Neural cell (in vitro differentiated cells): ENCODE measurements at regions not wholly inside any gene's neighbourhood (a gene's known extent, or its start where the extent isn't known, plus 50 kb on each side); places are given as distances from the start of the nearest gene placed in this dataset.

Experiments
- H2AFZ ChIP-seq: fragments of 200-600, 300-800 bp; sonication (generic), shearing (Covaris generic); 2 replicates; pipeline ENCODE4 v1.6.0; 2014; ENCODE audit warnings: low read depth, mild to moderate bottlenecking, antibody characterized with exemption, low read length, moderate library complexity
- H3F3A ChIP-seq: fragments of 200-600 bp; shearing (Covaris generic); 2 replicates; pipeline ENCODE4 v1.6.1; 2016; ENCODE audit warnings: mild to moderate bottlenecking, moderate library complexity, mixed read lengths, antibody characterized with exemption, low read length; ENCODE audit not compliant: insufficient read depth, poor library complexity, severe bottlenecking
- H3K27ac ChIP-seq: fragments of 200-600, 300-800 bp; sonication (generic), shearing (Covaris generic); 2 replicates; pipeline ENCODE4 v1.5.1; 2014; ENCODE audit warnings: mild to moderate bottlenecking, low read length, moderate library complexity
- H3K27me3 ChIP-seq: fragments of 300-800, 200-600 bp; sonication (generic), shearing (Covaris generic); 2 replicates; pipeline ENCODE4 v1.6.0; 2014; ENCODE audit warnings: mild to moderate bottlenecking, low read depth, low read length, moderate library complexity; ENCODE audit not compliant: insufficient read depth
- H3K36me3 ChIP-seq: fragments of 300-800, 200-600 bp; sonication (generic), shearing (Covaris generic); 2 replicates; pipeline ENCODE4 v1.5.1; 2014; ENCODE audit warnings: mild to moderate bottlenecking, antibody characterized with exemption, low read length, moderate library complexity; ENCODE audit not compliant: insufficient read depth
- H3K4me2 ChIP-seq: fragments of 300-800, 200-600 bp; sonication (generic), shearing (Covaris generic); 2 replicates; pipeline ENCODE4 v1.6.0; 2014; ENCODE audit warnings: mild to moderate bottlenecking, low read length
- H3K4me3 ChIP-seq: fragments of 300-800, 200-600 bp; sonication (generic), shearing (Covaris generic); 2 replicates; pipeline ENCODE4 v1.5.1; 2014; ENCODE audit warnings: mild to moderate bottlenecking, low read length, moderate library complexity
- H3K79me2 ChIP-seq: fragments of 200-600 bp; shearing (Covaris generic); replicated peaks from 2 replicates; pipeline ENCODE4 v1.6.0; 2014; ENCODE audit warnings: mild to moderate bottlenecking, low read length, moderate library complexity; ENCODE audit not compliant: insufficient read depth
- H3K9ac ChIP-seq: fragments of 300-800, 200-600 bp; sonication (generic), shearing (Covaris generic); 2 replicates; pipeline ENCODE4 v1.6.1; 2016; ENCODE audit warnings: mild to moderate bottlenecking, low read length, mixed read lengths
- H3K9me2 ChIP-seq: fragments of 200-600 bp; shearing (Covaris generic); 2 replicates; pipeline ENCODE4 v1.6.1; 2016; ENCODE audit warnings: mild to moderate bottlenecking, low read length, mixed read lengths; ENCODE audit not compliant: insufficient read depth
- H3K9me3 ChIP-seq: fragments of 200-600, 300-800 bp; sonication (generic), shearing (Covaris generic); 2 replicates; pipeline ENCODE4 v1.6.1; 2016; ENCODE audit warnings: mild to moderate bottlenecking, mixed run types, low read length, moderate library complexity, mixed read lengths
- H4K20me1 ChIP-seq: fragments of 200-600 bp; shearing (Covaris generic); 2 replicates; pipeline ENCODE4 v1.6.1; 2016; ENCODE audit warnings: mild to moderate bottlenecking, mixed run types; ENCODE audit not compliant: insufficient read depth
- EP300 ChIP-seq: fragments of 450-650 bp; conservative IDR thresholded peaks from 2 replicates; pipeline ENCODE4 v1.6.1; 2014; ENCODE audit warnings: antibody characterized with exemption, mild to moderate bottlenecking, moderate library complexity; ENCODE audit not compliant: poor library complexity, severe bottlenecking
- EZH2 ChIP-seq: fragments of 200-600, 300-800 bp; shearing (Covaris generic), sonication (generic); IDR thresholded peaks from 2 replicates; pipeline ENCODE4 v1.6.1; 2014; ENCODE audit warnings: antibody characterized with exemption, low read length, borderline replicate concordance, mild to moderate bottlenecking; ENCODE audit not compliant: insufficient read depth, poor library complexity, severe bottlenecking
- MXI1 ChIP-seq: fragments of 450-650 bp; conservative IDR thresholded peaks from 2 replicates; pipeline ENCODE4 v1.6.1; 2014; ENCODE audit warnings: antibody characterized with exemption, mild to moderate bottlenecking; ENCODE audit not compliant: poor library complexity, severe bottlenecking
- POLR2AphosphoS5 ChIP-seq: IDR thresholded peaks from 2 replicates; pipeline ENCODE4 v1.6.1; 2012
- RAD21 ChIP-seq: fragments of 450-650 bp; conservative IDR thresholded peaks from 2 replicates; pipeline ENCODE4 v1.6.1; 2014; ENCODE audit warnings: antibody characterized with exemption, mild to moderate bottlenecking, moderate library complexity
- SMC3 ChIP-seq: fragments of 450-650 bp; conservative IDR thresholded peaks from 2 replicates; pipeline ENCODE4 v1.6.1; 2014; ENCODE audit warnings: antibody characterized with exemption, mild to moderate bottlenecking, moderate library complexity; ENCODE audit not compliant: poor library complexity
- TAF1 ChIP-seq: IDR thresholded peaks from 2 replicates; pipeline ENCODE4 v1.6.1; 2012; ENCODE audit warnings: low read depth
- TF ChIP-seq, protein P1 (sequence below): IDR thresholded peaks from 2 replicates; pipeline ENCODE4 v1.6.1; 2012; ENCODE audit warnings: borderline replicate concordance
- TF ChIP-seq, protein P2 (sequence below): fragments of 450-650 bp; IDR thresholded peaks from 2 replicates; pipeline ENCODE4 v1.5.1; 2014; ENCODE audit warnings: antibody characterized with exemption, mild to moderate bottlenecking, moderate library complexity; ENCODE audit not compliant: poor library complexity, severe bottlenecking

DNA sequence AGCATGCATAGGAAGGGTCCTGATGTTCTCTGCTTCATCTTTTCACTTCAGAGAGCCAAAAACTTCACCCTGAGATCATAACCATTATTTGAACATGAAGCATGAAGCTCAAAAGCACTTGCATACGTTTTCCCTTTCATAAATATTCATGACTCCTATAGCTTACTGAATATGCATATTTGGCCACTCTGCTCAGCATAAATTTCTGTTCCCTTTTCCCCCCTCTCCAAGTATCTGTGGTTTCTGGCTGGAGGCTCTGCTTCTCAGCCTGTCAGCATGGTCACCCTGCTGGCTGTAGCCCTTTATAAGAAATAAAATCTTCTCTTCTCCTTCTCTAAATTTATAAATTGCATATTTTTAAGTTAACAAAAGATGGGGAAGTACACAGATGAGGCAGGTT is 384.7 kb upstream of the AGA start:
- H3K4me3 ChIP-seq = no peak overlapping the region
- no peak overlapping the region for H2AFZ ChIP-seq
- H3K27ac ChIP-seq = no peak overlapping the region
- H3K9me2 ChIP-seq = no peaks in the 10 kb centered on the region
- no peaks in the 10 kb centered on the region for H4K20me1 ChIP-seq
- H3F3A ChIP-seq = no peaks in the 10 kb centered on the region
- H3K4me2 ChIP-seq = no peak overlapping the region
- H3K9me3 ChIP-seq = no peaks in the 10 kb centered on the region
- H3K79me2 ChIP-seq = no peaks in the 10 kb centered on the region
- no peaks in the 10 kb centered on the region for H3K27me3 ChIP-seq
- no peak for TF ChIP-seq RAD21
- no peak for TF ChIP-seq EP300
- no peak for TF ChIP-seq EZH2
- no peak for TF ChIP-seq TAF1
- H3K36me3 ChIP-seq = no peaks in the 10 kb centered on the region
- no peak overlapping the region for H3K9ac ChIP-seq

DNA sequence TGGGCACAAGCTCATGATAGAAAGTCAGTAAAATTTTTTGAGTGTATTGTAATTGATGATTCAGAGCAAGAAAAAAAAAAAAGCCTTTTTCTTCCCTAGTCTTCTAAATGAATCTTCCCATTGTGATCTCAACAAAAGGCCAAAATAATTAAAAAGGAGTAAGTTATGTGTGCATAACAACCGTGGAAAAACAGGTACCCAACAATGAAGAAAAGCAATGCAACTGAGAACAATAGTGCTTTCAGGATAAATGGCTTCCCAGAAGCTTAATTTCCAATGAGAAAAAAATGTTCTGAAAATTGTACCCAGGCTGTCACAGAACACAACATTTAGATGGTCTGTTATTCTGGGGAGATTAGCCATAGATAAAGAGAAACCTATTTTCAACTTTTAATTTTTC is 399.0 kb upstream of the AGA start:
- no peak overlapping the region for H3K4me3 ChIP-seq
- no peaks in the 10 kb centered on the region for H3K9me2 ChIP-seq
- no peaks in the 10 kb centered on the region for H3F3A ChIP-seq
- no peaks in the 10 kb centered on the region for H3K36me3 ChIP-seq
- H3K9ac ChIP-seq = no peak overlapping the region
- no peak overlapping the region for H3K4me2 ChIP-seq
- no peak overlapping the region for H3K27ac ChIP-seq
- no peaks in the 10 kb centered on the region for H3K9me3 ChIP-seq
- H4K20me1 ChIP-seq = no peaks in the 10 kb centered on the region
- no peaks in the 10 kb centered on the region for H3K27me3 ChIP-seq
- no peak overlapping the region for H2AFZ ChIP-seq
- H3K79me2 ChIP-seq = no peaks in the 10 kb centered on the region
- TF ChIP-seq EP300 = no peak
- TF ChIP-seq, protein P1, sequence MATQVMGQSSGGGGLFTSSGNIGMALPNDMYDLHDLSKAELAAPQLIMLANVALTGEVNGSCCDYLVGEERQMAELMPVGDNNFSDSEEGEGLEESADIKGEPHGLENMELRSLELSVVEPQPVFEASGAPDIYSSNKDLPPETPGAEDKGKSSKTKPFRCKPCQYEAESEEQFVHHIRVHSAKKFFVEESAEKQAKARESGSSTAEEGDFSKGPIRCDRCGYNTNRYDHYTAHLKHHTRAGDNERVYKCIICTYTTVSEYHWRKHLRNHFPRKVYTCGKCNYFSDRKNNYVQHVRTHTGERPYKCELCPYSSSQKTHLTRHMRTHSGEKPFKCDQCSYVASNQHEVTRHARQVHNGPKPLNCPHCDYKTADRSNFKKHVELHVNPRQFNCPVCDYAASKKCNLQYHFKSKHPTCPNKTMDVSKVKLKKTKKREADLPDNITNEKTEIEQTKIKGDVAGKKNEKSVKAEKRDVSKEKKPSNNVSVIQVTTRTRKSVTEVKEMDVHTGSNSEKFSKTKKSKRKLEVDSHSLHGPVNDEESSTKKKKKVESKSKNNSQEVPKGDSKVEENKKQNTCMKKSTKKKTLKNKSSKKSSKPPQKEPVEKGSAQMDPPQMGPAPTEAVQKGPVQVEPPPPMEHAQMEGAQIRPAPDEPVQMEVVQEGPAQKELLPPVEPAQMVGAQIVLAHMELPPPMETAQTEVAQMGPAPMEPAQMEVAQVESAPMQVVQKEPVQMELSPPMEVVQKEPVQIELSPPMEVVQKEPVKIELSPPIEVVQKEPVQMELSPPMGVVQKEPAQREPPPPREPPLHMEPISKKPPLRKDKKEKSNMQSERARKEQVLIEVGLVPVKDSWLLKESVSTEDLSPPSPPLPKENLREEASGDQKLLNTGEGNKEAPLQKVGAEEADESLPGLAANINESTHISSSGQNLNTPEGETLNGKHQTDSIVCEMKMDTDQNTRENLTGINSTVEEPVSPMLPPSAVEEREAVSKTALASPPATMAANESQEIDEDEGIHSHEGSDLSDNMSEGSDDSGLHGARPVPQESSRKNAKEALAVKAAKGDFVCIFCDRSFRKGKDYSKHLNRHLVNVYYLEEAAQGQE = no peak
- TF ChIP-seq MXI1 = no peak
- TF ChIP-seq RAD21 = no peak
- TF ChIP-seq POLR2AphosphoS5 = no peak
- TF ChIP-seq TAF1 = no peak
- no peak for TF ChIP-seq SMC3
- TF ChIP-seq, protein P2, sequence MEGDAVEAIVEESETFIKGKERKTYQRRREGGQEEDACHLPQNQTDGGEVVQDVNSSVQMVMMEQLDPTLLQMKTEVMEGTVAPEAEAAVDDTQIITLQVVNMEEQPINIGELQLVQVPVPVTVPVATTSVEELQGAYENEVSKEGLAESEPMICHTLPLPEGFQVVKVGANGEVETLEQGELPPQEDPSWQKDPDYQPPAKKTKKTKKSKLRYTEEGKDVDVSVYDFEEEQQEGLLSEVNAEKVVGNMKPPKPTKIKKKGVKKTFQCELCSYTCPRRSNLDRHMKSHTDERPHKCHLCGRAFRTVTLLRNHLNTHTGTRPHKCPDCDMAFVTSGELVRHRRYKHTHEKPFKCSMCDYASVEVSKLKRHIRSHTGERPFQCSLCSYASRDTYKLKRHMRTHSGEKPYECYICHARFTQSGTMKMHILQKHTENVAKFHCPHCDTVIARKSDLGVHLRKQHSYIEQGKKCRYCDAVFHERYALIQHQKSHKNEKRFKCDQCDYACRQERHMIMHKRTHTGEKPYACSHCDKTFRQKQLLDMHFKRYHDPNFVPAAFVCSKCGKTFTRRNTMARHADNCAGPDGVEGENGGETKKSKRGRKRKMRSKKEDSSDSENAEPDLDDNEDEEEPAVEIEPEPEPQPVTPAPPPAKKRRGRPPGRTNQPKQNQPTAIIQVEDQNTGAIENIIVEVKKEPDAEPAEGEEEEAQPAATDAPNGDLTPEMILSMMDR = no peak
- TF ChIP-seq EZH2 = no peak

DNA sequence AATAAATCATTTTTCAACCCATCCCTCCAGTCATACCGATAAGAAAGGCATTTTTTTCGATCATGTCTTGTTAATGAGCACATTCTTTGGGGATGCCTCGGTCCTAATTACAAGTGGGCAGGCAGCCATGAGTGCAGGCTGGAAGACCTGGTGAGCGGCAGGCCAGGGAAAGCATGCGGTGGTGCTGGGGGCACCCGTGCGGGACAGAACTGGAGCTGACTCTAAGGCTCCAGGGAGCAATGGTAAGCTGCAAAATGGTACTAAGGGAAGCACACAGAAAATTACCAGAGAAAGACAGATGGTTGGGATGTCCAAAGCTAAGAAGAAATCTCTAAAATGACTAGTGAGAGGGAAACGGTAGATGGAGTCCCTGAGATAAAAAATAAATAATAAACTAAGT is 411.0 kb upstream of the AGA start:
- no peaks in the 10 kb centered on the region for H3F3A ChIP-seq
- H3K9me2 ChIP-seq = no peaks in the 10 kb centered on the region

More for the DNA sequence above, 411.0 kb upstream of the AGA start:
- Histone ChIP-seq H3K27me3 (no peaks in the 10 kb centered on the region), H2AFZ (no peak overlapping the region), H3K36me3 (no peaks in the 10 kb centered on the region), H3K4me3 (no peak overlapping the region), H4K20me1 (no peaks in the 10 kb centered on the region), H3K9me3 (no peaks in the 10 kb centered on the region), H3K9ac (no peak overlapping the region), H3K79me2 (no peaks in the 10 kb centered on the region), H3K27ac (no peak overlapping the region), H3K4me2 (no peak overlapping the region)
- TF ChIP-seq SMC3 (no peak), EP300 (no peak), TAF1 (no peak), POLR2AphosphoS5 (no peak), MXI1 (no peak), EZH2 (no peak), RAD21 (no peak)
- TF ChIP-seq, protein P2 = no peak
- TF ChIP-seq, protein P1 = no peak
